SK-N-SH (cell line): ENCODE measurements at regions not wholly inside any gene's neighbourhood (a gene's known extent, or its start where the extent isn't known, plus 50 kb on each side); places are given as distances from the start of the nearest gene placed in this dataset.

Source experiments
- CTCF ChIA-PET: fragments of 300-600, 350-600 bp; formaldehyde crosslinking; extraction: SDS; loops from one replicate; lab custom pipeline; 2021; lab: Yijun Ruan, JAX
- POLR2A ChIA-PET: fragments of 350-600 bp; sonication (Branson Sonifier 250); formaldehyde crosslinking; extraction: SDS; loops from one replicate; lab custom pipeline; 2020; ENCODE audit warnings: antibody characterized with exemption, inconsistent platforms; lab: Yijun Ruan, JAX
- DNase-seq: peaks from one replicate; pipeline ENCODE4 v3.0.0; 2012
- H2AFZ ChIP-seq: fragments of 200-600 bp; sonication (generic); 2 replicates; pipeline ENCODE4 v1.8.1; 2016; ENCODE audit warnings: antibody characterized with exemption, mild to moderate bottlenecking, low read depth
- H3F3A ChIP-seq: fragments of 200-600 bp; sonication (generic); replicated peaks from 2 replicates; pipeline ENCODE3; 2016; ENCODE audit warnings: antibody characterized with exemption, mild to moderate bottlenecking; ENCODE audit not compliant: insufficient read depth
- H3K27ac ChIP-seq, 2 experiments: fragments of 200-500 bp in 1 of 2; fragments of 200-600 bp in 1 of 2; sonication (Bioruptor generic) in 1 of 2; sonication (generic), shearing (Covaris generic) in 1 of 2; 2 replicates each; pipeline versions ENCODE4 v1.5.1 to v1.6.1; 2014 to 2016; ENCODE audit warnings: low read depth in 2 of 2, inconsistent platforms in 1 of 2, low read length in 1 of 2, mild to moderate bottlenecking in 1 of 2, mixed read lengths in 1 of 2
- H3K27me3 ChIP-seq: fragments of 200-600 bp; sonication (generic), shearing (Covaris generic); 2 replicates; pipeline ENCODE4 v1.6.1; 2016; ENCODE audit warnings: mixed run types; ENCODE audit not compliant: insufficient read depth
- H3K36me3 ChIP-seq, 2 experiments: fragments of 200-500 bp in 1 of 2; fragments of 200-600 bp in 1 of 2; sonication (Bioruptor generic) in 1 of 2; sonication (generic) in 1 of 2; replicated peaks in 1 of 2; 2 replicates each; pipeline versions ENCODE3 to v1.5.1; 2014 to 2016; ENCODE audit warnings: low read length in 1 of 2, mild to moderate bottlenecking in 1 of 2; ENCODE audit not compliant: insufficient read depth in 2 of 2, control insufficient read depth in 1 of 2
- H3K4me1 ChIP-seq, 2 experiments: fragments of 200-500 bp in 1 of 2; fragments of 200-600 bp in 1 of 2; sonication (Bioruptor generic) in 1 of 2; sonication (generic), shearing (Covaris generic) in 1 of 2; 2 replicates each; pipeline versions ENCODE4 v1.5.1 to v1.6.1; 2014 to 2016; ENCODE audit warnings: low read depth in 1 of 2, low read length in 1 of 2, mixed run types in 1 of 2; ENCODE audit not compliant: insufficient read depth in 2 of 2, control insufficient read depth in 1 of 2
- H3K4me2 ChIP-seq: fragments of 200-600 bp; sonication (generic), shearing (Covaris generic); 2 replicates; pipeline ENCODE4 v1.6.1; 2017; ENCODE audit warnings: mixed run types
- H3K4me3 ChIP-seq, 2 experiments: fragments of 200-500 bp in 1 of 2; fragments of 200-600 bp in 1 of 2; sonication (Bioruptor generic) in 1 of 2; sonication (generic), shearing (Covaris generic) in 1 of 2; 2 replicates each; pipeline versions ENCODE4 v1.5.1 to v1.8.1; 2014 to 2016; ENCODE audit warnings: low read depth in 2 of 2, inconsistent platforms in 1 of 2, low read length in 1 of 2, mild to moderate bottlenecking in 1 of 2, mixed read lengths in 1 of 2, moderate library complexity in 1 of 2
- H3K79me2 ChIP-seq: fragments of 200-600 bp; sonication (generic); 2 replicates; pipeline ENCODE4 v1.8.1; 2017; ENCODE audit warnings: mild to moderate bottlenecking; ENCODE audit not compliant: insufficient read depth
- H3K9ac ChIP-seq: fragments of 200-600 bp; sonication (generic); 2 replicates; pipeline ENCODE4 v1.6.1; 2017; ENCODE audit warnings: mixed run types
- H3K9me2 ChIP-seq: fragments of 200-600 bp; sonication (generic); 2 replicates; pipeline ENCODE4 v1.6.1; 2017; ENCODE audit warnings: mixed run types
- H3K9me3 ChIP-seq: fragments of 200-600 bp; sonication (generic); 2 replicates; pipeline ENCODE4 v1.6.1; 2017; ENCODE audit warnings: mixed run types, mild to moderate bottlenecking, moderate library complexity
- H4K20me1 ChIP-seq: fragments of 200-600 bp; sonication (generic); 2 replicates; pipeline ENCODE4 v1.6.1; 2017; ENCODE audit warnings: mild to moderate bottlenecking, mixed run types; ENCODE audit not compliant: insufficient read depth
- EP300 ChIP-seq, 2 experiments: IDR thresholded peaks; 2 replicates each; pipeline versions ENCODE4 v1.4.0 to v1.6.1; 2012; ENCODE audit warnings: borderline replicate concordance in 1 of 2, low read depth in 1 of 2, low read length in 1 of 2
- EZH2phosphoT487 ChIP-seq: fragments of 200-600 bp; sonication (generic); IDR thresholded peaks from 2 replicates; pipeline ENCODE4 v1.6.1; 2017; ENCODE audit warnings: low read depth, mixed run types, mild to moderate bottlenecking, antibody characterized with exemption, moderate library complexity, borderline replicate concordance
- GATA2 ChIP-seq: sonication (generic); formaldehyde crosslinking; IDR thresholded peaks from 2 replicates; pipeline ENCODE4 v1.5.0; 2020; ENCODE audit warnings: mild to moderate bottlenecking, missing genetic modification reagents
- JUND ChIP-seq: IDR thresholded peaks from 2 replicates; pipeline ENCODE4 v1.4.0; 2012
- NFIC ChIP-seq: IDR thresholded peaks from 2 replicates; pipeline ENCODE4 v1.4.0; 2012; ENCODE audit warnings: borderline replicate concordance
- POLR2AphosphoS5 ChIP-seq: IDR thresholded peaks from 2 replicates; pipeline ENCODE4 v1.6.1; 2012; ENCODE audit warnings: low read depth, low read length
- RAD21 ChIP-seq: IDR thresholded peaks from 2 replicates; pipeline ENCODE4 v1.6.1; 2012; ENCODE audit warnings: mild to moderate bottlenecking, low read length
- RCOR1 ChIP-seq: fragments of 150-350 bp; IDR thresholded peaks from 2 replicates; pipeline ENCODE4 v1.6.1; 2017; ENCODE audit warnings: antibody characterized with exemption, low read length
- RFX5 ChIP-seq: IDR thresholded peaks from 2 replicates; pipeline ENCODE4 v1.6.1; 2012; ENCODE audit warnings: mild to moderate bottlenecking, improper control_type of control experiment, low read length
- RXRA ChIP-seq: IDR thresholded peaks from 2 replicates; pipeline ENCODE4 v1.4.0; 2012; ENCODE audit warnings: low read depth, mild to moderate bottlenecking, borderline replicate concordance
- SIN3A ChIP-seq: IDR thresholded peaks from 2 replicates; pipeline ENCODE4 v1.6.1; 2012; ENCODE audit warnings: low read depth, mild to moderate bottlenecking, low read length, moderate library complexity, borderline replicate concordance
- TEAD4 ChIP-seq: IDR thresholded peaks from 2 replicates; pipeline ENCODE4 v1.4.0; 2012; ENCODE audit warnings: mild to moderate bottlenecking, borderline replicate concordance; ENCODE audit not compliant: insufficient read depth
- WGBS: methylation state at CpG from one replicate; pipeline ENCODE4 v1.1.6; 2017; ENCODE audit warnings: low lambda C conversion rate; 5-methylcytosine and 5-hydroxymethylcytosine counted together
- TF ChIP-seq, protein P1 (sequence below): IDR thresholded peaks from 2 replicates; pipeline ENCODE4 v1.6.1; 2012; ENCODE audit warnings: mild to moderate bottlenecking, low read depth, low read length, moderate library complexity
- TF ChIP-seq, protein P2 (sequence below): fragments of 150-350 bp; IDR thresholded peaks from 2 replicates; pipeline ENCODE4 v1.6.1; 2016; ENCODE audit warnings: mild to moderate bottlenecking, low read depth, low read length
- TF ChIP-seq, protein P3 (sequence below): IDR thresholded peaks from 2 replicates; pipeline ENCODE4 v1.4.0; 2012; ENCODE audit warnings: low read depth, borderline replicate concordance
- TF ChIP-seq, protein P4 (sequence below): IDR thresholded peaks from 2 replicates; pipeline ENCODE4 v1.4.0; 2012; ENCODE audit warnings: low read depth, borderline replicate concordance
- TF ChIP-seq, protein P5 (sequence below): IDR thresholded peaks from 2 replicates; pipeline ENCODE4; 2012

DNA sequence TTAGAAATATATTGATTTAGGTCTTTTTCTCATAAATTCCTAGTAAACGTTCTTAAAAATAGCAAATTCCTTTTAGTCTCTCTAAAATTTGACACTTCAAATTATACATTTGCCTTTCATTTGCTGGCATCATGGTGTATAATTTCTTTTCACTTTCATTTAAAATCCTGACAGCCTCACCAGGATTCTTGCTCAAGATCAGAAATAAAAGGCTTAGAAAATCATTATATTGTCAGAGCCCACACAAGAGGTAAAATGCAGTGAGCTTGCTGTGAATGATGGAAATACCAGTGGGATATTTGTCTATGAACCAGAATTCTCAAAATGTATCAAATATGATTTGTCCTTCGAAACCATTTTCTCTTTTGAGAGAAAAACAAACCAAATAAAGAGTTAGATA is 78.2 kb upstream of the PIK3C2G start:
- Histone ChIP-seq H3K27ac (no peak overlapping the region), H3F3A (no peaks in the 10 kb centered on the region), H3K9ac (no peak overlapping the region), H3K4me1 (no peaks in the 10 kb centered on the region), H2AFZ (no peak overlapping the region), H3K79me2 (no peaks in the 10 kb centered on the region), H3K4me2 (no peak overlapping the region), H3K27me3 (no peaks in the 10 kb centered on the region), H3K9me3 (no peaks in the 10 kb centered on the region), H3K4me3 (no peak overlapping the region), H3K9me2 (0 out of 2 replicates have a peak, but pooled peaks cover 3% of the 10 kb centered on the region), H4K20me1 (no peaks in the 10 kb centered on the region), H3K36me3 (no peaks in the 10 kb centered on the region)
- POLR2A ChIA-PET = no interaction called here
- no peak for DNase-seq
- TF ChIP-seq RFX5 (no peak), EP300 (IDR thresholded peaks at IDR 0.05; ENCODE audit: borderline replicate concordance in 1 of 2, low read depth in 1 of 2, low read length in 1 of 2) (no peak), GATA2 (CRISPR knock-in tag) (no peak), JUND (no peak), RXRA (no peak), EZH2phosphoT487 (no peak), POLR2AphosphoS5 (no peak), RAD21 (no peak), SIN3A (no peak), NFIC (no peak), TEAD4 (no peak), RCOR1 (no peak)
- TF ChIP-seq, protein P1, sequence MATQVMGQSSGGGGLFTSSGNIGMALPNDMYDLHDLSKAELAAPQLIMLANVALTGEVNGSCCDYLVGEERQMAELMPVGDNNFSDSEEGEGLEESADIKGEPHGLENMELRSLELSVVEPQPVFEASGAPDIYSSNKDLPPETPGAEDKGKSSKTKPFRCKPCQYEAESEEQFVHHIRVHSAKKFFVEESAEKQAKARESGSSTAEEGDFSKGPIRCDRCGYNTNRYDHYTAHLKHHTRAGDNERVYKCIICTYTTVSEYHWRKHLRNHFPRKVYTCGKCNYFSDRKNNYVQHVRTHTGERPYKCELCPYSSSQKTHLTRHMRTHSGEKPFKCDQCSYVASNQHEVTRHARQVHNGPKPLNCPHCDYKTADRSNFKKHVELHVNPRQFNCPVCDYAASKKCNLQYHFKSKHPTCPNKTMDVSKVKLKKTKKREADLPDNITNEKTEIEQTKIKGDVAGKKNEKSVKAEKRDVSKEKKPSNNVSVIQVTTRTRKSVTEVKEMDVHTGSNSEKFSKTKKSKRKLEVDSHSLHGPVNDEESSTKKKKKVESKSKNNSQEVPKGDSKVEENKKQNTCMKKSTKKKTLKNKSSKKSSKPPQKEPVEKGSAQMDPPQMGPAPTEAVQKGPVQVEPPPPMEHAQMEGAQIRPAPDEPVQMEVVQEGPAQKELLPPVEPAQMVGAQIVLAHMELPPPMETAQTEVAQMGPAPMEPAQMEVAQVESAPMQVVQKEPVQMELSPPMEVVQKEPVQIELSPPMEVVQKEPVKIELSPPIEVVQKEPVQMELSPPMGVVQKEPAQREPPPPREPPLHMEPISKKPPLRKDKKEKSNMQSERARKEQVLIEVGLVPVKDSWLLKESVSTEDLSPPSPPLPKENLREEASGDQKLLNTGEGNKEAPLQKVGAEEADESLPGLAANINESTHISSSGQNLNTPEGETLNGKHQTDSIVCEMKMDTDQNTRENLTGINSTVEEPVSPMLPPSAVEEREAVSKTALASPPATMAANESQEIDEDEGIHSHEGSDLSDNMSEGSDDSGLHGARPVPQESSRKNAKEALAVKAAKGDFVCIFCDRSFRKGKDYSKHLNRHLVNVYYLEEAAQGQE = no peak
- TF ChIP-seq, protein P2, sequence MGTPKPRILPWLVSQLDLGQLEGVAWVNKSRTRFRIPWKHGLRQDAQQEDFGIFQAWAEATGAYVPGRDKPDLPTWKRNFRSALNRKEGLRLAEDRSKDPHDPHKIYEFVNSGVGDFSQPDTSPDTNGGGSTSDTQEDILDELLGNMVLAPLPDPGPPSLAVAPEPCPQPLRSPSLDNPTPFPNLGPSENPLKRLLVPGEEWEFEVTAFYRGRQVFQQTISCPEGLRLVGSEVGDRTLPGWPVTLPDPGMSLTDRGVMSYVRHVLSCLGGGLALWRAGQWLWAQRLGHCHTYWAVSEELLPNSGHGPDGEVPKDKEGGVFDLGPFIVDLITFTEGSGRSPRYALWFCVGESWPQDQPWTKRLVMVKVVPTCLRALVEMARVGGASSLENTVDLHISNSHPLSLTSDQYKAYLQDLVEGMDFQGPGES = no peak
- TF ChIP-seq, protein P3, sequence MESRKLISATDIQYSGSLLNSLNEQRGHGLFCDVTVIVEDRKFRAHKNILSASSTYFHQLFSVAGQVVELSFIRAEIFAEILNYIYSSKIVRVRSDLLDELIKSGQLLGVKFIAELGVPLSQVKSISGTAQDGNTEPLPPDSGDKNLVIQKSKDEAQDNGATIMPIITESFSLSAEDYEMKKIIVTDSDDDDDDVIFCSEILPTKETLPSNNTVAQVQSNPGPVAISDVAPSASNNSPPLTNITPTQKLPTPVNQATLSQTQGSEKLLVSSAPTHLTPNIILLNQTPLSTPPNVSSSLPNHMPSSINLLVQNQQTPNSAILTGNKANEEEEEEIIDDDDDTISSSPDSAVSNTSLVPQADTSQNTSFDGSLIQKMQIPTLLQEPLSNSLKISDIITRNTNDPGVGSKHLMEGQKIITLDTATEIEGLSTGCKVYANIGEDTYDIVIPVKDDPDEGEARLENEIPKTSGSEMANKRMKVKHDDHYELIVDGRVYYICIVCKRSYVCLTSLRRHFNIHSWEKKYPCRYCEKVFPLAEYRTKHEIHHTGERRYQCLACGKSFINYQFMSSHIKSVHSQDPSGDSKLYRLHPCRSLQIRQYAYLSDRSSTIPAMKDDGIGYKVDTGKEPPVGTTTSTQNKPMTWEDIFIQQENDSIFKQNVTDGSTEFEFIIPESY = no peak
- TF ChIP-seq, protein P4, sequence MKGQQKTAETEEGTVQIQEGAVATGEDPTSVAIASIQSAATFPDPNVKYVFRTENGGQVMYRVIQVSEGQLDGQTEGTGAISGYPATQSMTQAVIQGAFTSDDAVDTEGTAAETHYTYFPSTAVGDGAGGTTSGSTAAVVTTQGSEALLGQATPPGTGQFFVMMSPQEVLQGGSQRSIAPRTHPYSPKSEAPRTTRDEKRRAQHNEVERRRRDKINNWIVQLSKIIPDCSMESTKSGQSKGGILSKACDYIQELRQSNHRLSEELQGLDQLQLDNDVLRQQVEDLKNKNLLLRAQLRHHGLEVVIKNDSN = no peak
- TF ChIP-seq, protein P5, sequence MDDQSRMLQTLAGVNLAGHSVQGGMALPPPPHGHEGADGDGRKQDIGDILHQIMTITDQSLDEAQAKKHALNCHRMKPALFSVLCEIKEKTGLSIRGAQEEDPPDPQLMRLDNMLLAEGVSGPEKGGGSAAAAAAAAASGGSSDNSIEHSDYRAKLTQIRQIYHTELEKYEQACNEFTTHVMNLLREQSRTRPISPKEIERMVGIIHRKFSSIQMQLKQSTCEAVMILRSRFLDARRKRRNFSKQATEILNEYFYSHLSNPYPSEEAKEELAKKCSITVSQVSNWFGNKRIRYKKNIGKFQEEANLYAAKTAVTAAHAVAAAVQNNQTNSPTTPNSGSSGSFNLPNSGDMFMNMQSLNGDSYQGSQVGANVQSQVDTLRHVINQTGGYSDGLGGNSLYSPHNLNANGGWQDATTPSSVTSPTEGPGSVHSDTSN = no peak
- CTCF ChIA-PET = no interaction called here
- WGBS = 2% methylated on average over 2 of the region's 2 CpGs
